D341Med (cell line): ENCODE measurements at regions not wholly inside any gene's neighbourhood (a gene's known extent, or its start where the extent isn't known, plus 50 kb on each side); places are given as distances from the start of the nearest gene placed in this dataset.
"Not testable (repeated sequence)": the region's sequence is repeated elsewhere in the genome, so short reads cannot be mapped to it uniquely, and the experiment has no call there.

Experiments
- DNase-seq: peaks from one replicate; pipeline ENCODE4 v3.0.0; 2012; ENCODE audit warnings: low spot score

DNA sequence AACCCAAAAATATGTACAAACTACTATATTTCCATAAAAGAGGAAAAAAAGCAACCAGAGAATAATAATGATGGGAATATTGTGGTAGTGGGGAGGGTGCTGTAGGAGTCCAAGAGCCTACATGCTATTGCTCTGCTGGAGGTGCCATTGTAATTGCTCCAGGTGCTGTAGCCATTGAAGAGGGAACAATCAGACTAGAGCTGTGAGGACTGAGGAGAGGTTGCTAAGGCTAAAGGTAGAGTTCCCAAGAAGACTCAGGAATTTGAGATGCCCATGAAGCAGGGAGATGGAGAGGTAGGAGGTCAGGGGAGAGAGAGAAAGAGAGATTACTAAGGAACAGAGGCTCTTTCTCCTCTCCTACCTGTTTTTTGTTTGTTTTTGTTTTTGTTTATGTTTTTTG is 394.0 kb downstream of the DMRTA1 start:
- no peak for DNase-seq

DNA sequence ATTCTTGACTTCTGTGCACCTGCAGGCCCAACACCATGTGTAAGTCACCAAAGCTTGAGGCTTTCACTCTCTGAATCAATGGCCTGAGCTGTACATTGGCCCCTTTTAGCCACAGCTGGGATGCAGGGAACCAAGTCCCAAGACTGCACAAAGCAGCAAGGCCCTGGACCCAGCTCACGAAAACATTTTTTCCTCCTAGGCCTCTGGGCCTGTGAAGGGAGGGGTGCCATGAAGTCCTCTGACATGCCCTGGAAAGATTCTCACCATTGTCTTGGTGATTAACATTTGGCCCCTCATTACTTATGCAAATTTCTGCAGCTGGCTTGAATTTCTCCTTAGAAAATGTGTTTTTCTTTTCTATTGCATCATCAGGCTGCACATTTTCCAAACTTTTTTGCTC is 398.6 kb downstream of the DMRTA1 start:
- DNase-seq: not testable (repeated sequence)

DNA sequence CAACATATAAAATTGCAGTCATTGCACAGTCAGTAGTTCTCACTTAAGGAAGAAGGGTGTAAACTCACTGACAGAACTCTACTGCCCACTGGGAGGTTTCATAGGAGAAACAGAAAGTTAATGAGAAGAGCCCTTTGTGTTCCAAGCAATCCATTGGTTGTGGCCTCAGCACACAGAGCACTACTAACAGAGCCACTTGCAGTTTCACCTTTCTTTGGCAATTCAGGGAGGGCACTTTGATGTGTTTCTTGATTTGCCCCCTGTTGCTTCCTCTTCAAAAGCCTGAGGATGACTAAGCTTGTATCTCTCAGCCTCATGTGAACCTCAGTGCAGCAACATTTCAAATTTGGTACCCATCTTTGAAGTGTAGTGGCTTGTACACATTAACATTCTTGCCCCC is 409.4 kb downstream of the DMRTA1 start:
- DNase-seq: no peak

DNA sequence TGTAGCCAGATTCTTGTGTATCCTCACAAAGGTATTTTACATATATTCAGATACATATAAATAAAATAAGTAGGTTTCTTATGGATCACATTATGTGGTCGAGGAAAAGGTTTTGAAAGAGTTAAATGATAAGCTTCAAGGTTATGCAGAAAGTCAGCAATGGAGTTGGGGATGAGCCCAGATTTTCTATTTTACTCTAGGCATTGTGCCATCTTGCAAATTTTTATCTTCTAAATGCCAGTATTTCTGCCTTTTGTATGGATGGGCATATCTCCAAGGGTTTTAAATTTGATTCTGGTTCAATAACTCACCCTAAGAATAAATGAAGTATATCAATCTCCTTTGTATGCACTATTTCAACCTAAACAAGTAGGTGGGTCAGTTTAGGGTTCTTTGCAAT is 410.7 kb downstream of the DMRTA1 start:
- no peak for DNase-seq

DNA sequence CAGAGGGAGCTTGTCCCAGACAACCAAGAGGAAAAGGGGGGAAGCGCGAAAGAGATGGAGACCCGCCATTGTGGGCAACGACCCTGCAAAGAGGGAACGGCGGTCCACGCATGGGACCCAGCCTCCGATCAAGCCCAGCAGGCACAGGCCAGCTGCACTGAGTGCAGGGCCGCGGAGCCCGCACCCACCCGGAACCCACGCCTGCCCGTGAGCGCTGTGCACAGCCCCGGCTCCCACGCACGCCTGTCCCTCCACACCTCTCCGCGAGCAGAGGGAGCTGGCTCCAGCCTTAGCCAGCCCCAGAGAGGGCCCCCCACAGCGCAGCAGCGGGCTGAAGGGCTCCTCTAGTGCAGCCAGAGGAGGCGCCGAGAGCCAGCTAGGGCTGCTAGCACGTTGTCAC is 416.5 kb downstream of the DMRTA1 start:
- DNase-seq: peak; percentile 10

DNA sequence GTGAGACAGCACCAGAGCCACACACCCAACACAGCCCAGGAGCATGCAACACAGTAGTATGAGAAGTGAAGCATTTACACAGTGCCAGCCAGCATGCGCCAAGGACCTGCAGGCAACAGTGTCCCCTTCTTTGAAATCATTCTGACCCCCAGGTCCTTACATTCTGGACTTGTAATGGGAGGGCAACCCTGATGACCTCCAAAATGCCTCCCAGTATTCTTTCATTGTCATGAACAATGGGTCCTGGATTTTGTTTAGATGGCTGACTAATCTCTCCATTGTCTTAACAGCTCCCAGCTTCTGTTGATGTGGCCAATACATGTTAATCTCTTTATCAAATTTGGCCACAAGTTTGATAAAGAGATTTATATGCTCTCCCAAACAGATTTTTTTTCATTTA is 417.1 kb downstream of the DMRTA1 start:
- DNase-seq: no peak

DNA sequence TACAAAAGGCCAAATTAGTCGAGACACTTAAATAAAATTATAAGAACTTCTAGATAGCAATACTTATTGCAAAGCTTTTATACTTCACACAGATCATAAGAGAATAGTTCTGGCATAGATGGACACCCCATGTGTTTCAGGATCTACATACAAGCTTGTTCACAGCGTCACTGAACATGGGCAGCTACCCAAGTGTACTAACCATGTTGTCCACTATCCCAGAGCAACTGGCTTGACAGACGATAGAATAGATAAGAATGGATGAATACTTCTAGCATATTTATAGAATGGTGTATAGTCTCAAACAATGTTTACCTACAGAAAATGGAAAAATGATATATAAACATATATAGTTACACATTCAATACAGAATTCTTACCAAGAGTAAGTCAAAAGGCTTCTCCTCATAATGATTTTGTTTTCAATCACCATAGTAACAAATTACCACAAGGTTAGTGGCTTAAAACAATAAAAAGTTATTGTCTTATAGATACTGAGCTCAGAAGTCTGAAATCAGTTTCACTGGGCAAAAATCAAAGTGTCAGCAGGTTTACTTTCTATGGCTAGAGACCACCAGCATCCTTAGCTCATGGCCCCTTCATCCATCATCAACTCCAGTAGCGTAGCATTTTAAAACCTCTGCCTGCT is 446.7 kb downstream of the DMRTA1 start:
- DNase-seq: no peak

DNA sequence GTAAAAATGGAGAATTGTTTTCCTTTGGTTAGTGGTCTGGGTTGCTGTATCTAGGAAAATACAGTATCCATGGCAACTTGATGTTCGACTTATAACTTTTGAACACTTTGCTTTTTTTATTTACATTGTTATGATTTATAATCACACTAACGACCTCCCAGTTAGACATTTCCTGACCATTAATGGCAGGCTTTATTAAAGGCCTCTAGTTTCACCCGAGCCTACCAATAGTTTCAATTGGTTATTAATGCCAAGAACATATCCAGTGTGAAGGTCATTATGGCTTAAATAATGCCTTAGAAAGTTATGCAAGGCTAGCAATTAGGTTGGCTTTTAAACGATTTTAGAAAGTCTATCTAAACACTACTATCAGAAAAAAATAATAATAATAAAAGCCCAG is 452.0 kb downstream of the DMRTA1 start:
- no peak for DNase-seq

DNA sequence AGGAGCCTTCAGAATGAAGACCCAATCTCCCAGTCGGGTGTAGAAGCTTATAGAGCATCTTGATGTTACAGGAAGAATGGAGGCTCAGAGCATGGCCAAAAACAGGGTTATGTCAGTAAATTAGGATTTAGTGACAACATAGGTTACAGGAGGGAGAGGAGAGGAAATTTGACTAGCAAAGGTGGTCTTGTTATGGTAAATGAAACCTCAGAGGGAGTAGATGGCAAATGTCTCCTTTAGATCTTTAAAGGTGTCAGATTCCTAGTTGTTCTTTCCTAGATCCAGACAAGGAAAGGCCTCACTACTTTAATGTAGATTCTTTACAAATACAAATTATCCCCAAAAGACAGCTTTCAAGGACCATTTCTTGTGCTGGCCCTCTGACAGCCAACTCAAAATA is 465.0 kb downstream of the DMRTA1 start:
- no peak for DNase-seq

DNA sequence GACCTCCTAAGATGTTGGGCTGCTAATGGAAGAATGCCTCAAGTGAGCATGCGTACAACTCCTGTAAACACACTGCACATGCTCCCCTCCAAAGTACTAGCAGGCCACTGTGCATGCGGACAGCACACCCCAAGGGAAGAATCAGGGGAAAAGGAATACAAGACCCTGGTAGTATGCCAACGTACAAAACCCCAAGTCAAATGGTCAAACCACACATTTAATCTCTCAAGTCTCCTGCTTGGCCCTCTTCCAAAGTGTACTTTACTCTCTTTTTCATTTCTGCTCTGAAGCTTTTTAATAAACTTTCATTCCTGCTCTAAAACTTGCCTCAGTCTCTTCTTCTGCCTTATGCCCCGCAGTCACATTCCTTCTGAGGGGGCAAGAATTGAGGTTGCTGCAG is 466.4 kb downstream of the DMRTA1 start:
- DNase-seq: no peak

DNA sequence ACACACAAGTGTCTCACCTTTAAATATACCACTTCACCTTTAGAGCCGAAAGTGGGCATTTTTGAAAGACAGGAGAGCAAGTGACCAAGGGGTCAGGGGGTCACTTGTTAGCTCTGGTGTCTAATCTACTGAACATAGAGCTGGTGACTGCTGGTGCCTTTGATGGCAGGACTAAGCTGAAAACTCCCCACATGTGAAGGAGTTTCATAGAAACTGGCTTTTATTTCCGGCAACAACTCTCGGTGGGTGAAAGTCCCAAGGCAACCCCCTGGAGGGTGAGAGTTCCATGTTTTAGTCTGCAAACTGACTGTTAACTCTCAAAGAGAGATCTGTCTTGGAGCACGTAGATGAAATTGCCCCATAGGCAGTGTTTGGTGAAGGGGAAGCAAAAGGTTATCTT is 466.9 kb downstream of the DMRTA1 start:
- DNase-seq: no peak

DNA sequence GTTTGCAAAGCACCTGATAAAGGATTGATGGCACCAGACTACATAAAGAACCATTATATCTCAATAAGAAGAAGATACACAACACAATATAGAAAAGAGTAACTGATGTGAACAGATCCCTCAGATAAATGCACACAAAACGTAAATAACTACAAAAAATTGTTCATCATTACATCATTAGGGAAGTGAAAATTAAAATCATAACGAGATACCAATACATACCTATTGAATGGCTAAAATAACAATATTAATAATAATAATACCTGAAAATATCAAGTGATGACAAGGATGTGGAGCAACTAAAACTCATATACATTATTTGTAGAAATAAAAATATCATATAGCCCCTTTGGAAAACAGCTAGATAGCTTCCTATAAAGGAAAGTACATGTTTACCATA is 469.5 kb downstream of the DMRTA1 start:
- DNase-seq: no peak

DNA sequence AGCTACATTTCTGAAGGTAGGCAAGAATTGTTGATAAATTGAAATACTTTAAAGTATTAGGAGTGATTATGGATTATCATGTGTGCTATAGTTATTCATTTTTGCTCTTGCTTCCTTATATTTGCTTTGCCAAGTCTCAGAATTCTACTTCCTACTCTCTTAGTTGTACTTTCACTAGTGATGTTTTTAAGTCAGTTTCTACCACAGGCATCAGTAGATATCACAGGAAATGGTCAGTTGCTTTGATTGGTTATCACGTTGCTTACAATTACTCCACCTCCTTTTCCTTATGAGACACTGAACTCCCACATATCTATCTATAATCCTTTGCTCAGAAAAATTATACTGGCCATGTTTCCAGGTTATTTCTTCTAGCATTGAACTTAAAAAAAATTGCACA is 472.8 kb downstream of the DMRTA1 start:
- no peak for DNase-seq

DNA sequence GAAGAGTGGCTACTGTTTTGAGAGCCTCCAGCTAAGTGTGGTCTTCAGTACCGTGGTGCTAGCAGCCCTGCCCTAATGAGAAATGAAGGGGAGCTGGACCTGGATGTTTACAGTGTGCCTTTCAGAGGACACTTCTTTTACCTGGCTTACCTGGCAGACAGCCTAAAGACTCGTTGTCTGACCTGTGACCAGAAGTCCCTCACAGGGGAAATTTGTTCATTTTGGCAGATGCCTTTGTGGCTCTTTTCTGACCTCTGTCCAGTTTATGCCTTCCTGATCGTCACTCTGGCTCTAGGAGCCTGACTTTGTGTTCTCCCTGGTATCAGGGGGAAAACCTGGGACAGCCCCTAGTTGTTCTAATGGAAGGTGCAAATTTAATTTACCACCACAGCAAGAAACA is 475.1 kb downstream of the DMRTA1 start:
- DNase-seq: no peak

DNA sequence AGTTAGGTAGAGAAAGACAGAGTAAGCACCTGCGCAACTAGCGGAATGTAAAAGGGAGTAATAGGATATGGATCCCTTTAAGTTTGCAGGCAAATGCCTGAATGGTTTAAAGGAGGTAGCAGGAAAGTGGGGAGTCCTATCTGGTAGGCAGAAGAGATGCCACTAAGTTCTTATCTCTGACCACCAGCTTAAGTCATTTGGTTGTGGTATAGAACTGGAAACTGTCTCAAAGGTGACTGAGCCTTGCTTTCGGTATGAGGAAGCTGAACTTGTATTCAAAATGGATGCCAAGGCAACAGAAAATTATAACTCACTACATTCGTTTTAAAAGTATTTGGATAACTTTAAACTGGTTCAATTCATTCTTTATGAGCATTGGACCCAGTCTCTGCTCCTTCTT is 475.6 kb downstream of the DMRTA1 start:
- DNase-seq: no peak

DNA sequence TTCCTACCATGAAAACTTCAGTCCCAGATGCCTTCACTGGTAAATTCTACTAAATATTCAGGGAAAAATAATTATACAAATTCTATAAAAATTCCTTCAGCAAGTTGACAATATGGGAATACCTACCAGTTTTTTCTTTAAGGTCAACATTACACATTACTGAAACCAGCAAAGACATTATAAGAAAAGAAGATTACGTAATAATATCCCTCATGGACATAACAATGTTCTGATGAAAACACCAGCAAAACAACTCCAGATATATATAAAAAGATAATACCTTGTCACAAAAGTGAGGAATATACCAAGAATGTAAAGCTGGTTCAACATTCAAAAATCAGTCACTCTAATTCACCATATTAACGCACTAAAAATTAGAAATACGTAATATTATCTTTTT is 507.9 kb downstream of the DMRTA1 start:
- DNase-seq: no peak

DNA sequence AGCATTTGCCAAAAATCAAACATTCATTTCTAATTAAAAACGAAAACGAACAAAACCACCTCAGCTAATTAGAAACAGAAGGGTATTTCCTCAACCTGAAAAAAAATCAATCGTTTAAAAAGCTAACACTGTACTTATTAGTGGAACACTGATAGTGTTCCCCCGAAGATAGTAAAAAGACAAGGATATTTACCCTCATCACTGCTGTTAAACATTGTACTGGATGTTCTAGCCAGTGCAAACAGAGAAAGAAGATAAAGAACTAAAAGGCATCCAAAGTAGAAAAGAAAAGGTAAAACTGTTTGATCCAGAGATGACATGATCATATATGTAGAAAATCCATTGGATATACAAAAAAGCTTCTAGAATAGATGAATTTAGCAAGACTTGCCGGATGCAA is 508.3 kb downstream of the DMRTA1 start:
- no peak for DNase-seq

DNA sequence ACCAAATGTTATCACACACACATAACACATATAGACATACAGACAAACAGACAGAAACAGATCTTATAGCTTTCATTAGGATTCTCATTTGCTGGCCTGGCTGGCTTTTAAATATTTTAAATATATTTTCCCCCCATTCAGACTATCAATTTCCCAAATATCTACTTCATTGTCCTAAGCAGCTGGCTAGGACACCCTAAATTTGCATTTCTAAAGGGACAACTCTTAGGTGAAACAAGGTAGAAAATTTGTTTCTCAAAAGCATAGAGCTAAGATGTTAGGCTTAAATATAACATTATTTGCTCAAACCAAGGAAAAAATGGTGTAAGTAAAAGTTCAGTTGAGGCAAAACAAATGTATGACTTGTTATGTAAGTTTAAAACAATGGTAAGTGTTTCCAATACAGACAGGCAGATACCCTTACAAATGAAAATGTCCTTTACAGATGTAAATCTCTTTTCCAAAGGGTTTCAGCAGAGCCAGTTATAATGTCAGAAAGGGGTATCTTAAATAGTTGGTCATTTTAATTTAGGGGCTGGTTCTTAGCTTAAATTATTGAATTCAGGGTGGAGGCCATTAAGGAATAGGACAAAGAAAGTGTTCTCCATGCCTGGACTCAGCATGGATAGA is 522.8 kb downstream of the DMRTA1 start:
- no peak for DNase-seq

DNA sequence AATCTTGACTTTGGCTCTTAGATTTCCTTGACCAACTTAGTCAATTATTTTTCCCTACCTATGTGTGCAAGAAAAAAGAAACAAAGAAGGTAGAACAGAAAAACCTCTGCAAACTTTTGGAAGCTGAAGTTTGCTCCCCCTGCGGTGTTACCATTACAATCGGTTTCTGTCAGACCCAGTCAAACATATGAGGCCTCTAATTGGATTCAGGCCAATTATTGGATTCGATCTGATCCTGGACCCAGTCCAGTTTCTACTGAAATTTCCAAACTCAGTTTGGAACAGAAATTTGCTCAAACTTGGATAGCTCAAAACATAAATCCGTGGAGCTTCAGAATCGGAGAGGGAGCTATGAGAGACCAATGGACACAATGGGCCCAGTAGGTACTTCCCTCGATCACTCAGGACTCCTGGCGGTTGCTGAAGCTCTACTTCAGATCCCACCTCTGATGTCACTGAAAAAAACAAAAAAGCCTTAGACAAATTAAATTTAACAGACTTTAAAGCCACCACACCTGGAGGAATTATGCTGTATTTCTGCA is 523.9 kb downstream of the DMRTA1 start:
- DNase-seq: no peak

DNA sequence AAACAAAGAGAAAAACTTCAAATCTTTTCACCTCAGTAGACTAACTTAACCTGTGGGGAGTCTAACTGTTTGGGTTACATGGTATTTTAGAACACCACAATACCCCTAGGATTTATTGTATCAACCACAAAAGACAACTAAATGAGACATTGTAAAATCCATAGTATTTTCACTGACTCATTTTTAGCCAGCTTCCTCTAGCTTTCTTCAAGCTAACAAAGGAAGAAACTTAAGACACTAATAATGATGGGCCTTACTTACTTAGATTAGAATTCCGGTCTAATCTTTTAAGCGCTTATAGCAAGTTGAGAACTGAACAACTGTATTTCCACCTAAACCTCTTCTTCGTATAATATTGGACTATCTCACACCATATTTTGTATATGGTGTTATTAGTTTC is 529.3 kb downstream of the DMRTA1 start:
- DNase-seq: no peak

DNA sequence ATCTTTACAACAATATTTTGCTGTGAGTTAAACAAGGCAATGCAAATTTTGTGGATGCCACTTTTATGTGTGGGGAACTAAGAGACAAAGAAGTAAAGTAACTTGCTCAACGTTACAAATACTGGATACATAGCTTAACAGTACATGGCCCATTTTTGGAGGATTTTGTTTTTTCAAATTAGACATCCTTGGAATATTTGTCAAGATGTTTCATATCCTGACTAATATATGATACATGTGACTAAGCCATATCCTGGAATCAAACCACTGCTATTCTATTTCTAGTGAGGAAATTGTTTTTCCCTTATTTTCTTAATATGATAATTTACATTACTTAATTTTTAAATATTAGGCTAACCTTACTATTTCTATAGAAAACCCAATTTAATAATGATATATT is 529.8 kb downstream of the DMRTA1 start:
- DNase-seq: no peak

DNA sequence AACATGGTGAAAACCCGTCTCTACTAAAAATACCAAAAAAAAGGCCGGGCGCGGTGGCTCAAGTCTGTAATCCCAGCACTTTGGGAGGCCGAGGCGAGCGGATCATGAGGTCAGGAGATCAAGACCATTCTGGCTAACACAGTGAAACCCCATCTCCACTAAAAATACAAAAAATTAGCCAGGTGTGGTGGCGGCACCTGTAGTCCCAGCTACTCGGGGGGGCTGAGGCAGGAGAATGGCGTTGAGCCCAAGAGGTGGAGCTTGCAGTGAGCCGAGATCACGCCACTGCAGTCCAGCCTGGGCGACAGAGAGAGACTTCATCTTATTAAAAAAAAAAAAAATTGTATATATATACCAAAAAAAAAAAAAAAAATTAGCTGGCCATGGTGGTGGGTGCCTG is 533.8 kb downstream of the DMRTA1 start:
- DNase-seq: not testable (repeated sequence)

DNA sequence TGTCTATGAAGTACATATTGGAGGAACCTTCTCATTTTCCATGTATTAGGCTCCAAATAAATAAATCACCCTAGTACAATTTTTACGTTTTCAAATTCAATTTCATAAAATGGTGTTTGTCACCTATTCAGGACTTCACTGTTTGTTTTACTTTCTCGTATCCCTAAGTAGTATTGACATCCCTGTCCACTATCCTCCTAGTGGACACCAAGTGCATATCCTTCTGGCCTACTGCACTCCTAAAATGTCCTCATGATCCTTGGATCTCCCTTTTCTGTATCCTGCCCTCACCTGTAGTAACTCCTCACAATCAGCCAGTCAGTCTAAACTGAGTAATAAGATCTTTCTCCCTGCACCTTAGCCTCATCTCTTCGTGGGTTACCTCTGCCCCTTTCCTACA is 539.9 kb downstream of the DMRTA1 start:
- no peak for DNase-seq

DNA sequence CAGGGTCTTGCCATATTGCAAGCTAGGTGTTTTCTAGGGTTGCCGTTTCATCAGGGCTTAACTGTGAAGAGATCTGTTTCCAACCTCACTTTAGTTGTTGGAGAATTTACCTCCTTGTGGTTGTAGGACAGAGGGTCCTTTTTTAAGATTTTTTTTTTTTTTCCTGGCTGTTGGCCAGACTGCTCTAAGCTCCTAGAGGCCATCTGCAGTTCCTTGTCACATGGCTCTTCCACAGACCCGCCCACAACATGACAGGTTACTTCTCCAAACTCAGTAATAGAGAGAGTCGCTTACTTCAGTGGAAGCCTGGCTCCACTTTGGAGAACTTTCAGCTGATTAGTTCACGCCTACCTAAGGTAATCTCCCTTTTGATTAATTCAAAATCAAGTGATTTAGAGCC is 543.7 kb downstream of the DMRTA1 start:
- no peak for DNase-seq
